HEK293 (cell line): ENCODE measurements at regions not wholly inside any gene's neighbourhood (a gene's known extent, or its start where the extent isn't known, plus 50 kb on each side); places are given as distances from the start of the nearest gene placed in this dataset.

Source experiments
- CTCF ChIA-PET: fragments of 350-600 bp; formaldehyde crosslinking; extraction: SDS; loops from one replicate; lab custom pipeline; 2021; ENCODE audit warnings: antibody characterized with exemption; lab: Yijun Ruan, JAX
- POLR2A ChIA-PET: fragments of 300-600 bp; formaldehyde crosslinking; extraction: SDS; loops from one replicate; lab custom pipeline; 2020; ENCODE audit warnings: antibody characterized with exemption, inconsistent platforms; lab: Yijun Ruan, JAX
- H3K27ac ChIP-seq: fragments of 200-500 bp; sonication (Bioruptor generic); 2 replicates; pipeline ENCODE4 v1.5.1; 2014; ENCODE audit warnings: low read depth, low read length, control low read depth, inconsistent platforms; ENCODE audit errors: extremely low read depth
- H3K36me3 ChIP-seq, 2 experiments: fragments of 200-500 bp in 1 of 2; sonication (Bioruptor generic) in 1 of 2; 1 replicate in 1 of 2; 2 replicates in 1 of 2; pipeline ENCODE4 v1.5.1; 2014 to 2017; ENCODE audit warnings: inconsistent platforms in 2 of 2, low read length in 2 of 2; ENCODE audit not compliant: control insufficient read depth in 2 of 2, insufficient read depth in 1 of 2
- H3K4me1 ChIP-seq: fragments of 200-500 bp; sonication (Bioruptor generic); 2 replicates; pipeline ENCODE4 v1.5.1; 2014; ENCODE audit warnings: mild to moderate bottlenecking, low read length, inconsistent platforms; ENCODE audit not compliant: control insufficient read depth, insufficient read depth
- H3K4me3 ChIP-seq: 2 replicates; pipeline ENCODE4 v1.5.1; 2011; ENCODE audit warnings: low read depth, mild to moderate bottlenecking, control low read depth, low read length, moderate library complexity
- H3K9me3 ChIP-seq: fragments of 200-500 bp; sonication (Bioruptor generic); 2 replicates; pipeline ENCODE4 v1.5.1; 2014; ENCODE audit warnings: low read depth, low read length, inconsistent platforms; ENCODE audit not compliant: control insufficient read depth, insufficient read depth
- EGR2 ChIP-seq: fragments of 450-650 bp; formaldehyde crosslinking; IDR thresholded peaks from 2 replicates; pipeline ENCODE4 v1.5.1; 2016; ENCODE audit warnings: low read depth, missing biosample characterization, missing genetic modification characterization
- ZBTB48 ChIP-seq: fragments of 450-650 bp; formaldehyde crosslinking; IDR thresholded peaks from 2 replicates; pipeline ENCODE4 v1.5.1; 2016; ENCODE audit warnings: missing biosample characterization, missing genetic modification characterization
- ZBTB7A ChIP-seq: fragments of 450-650 bp; formaldehyde crosslinking; IDR thresholded peaks from 2 replicates; pipeline ENCODE4 v1.5.1; 2016; ENCODE audit warnings: low read depth, missing biosample characterization, missing genetic modification characterization
- ZFHX2 ChIP-seq: fragments of 450-650 bp; formaldehyde crosslinking; conservative IDR thresholded peaks from 2 replicates; pipeline ENCODE4 v1.5.1; 2016; ENCODE audit warnings: missing biosample characterization, missing genetic modification characterization
- ZNF10 ChIP-seq: fragments of 450-650 bp; formaldehyde crosslinking; IDR thresholded peaks from 2 replicates; pipeline ENCODE4 v1.5.1; 2017; ENCODE audit warnings: missing biosample characterization, missing genetic modification characterization
- ZNF169 ChIP-seq: fragments of 450-650 bp; formaldehyde crosslinking; IDR thresholded peaks from 2 replicates; pipeline ENCODE4 v1.5.1; 2016; ENCODE audit warnings: missing biosample characterization, missing genetic modification characterization
- ZNF184 ChIP-seq: fragments of 450-650 bp; IDR thresholded peaks from 2 replicates; pipeline ENCODE4 v1.5.1; 2018; ENCODE audit warnings: missing biosample characterization, mild to moderate bottlenecking, missing genetic modification characterization
- ZNF221 ChIP-seq: fragments of 450-650 bp; formaldehyde crosslinking; IDR thresholded peaks from 2 replicates; pipeline ENCODE4 v1.5.1; 2017; ENCODE audit warnings: missing biosample characterization, missing genetic modification characterization, borderline replicate concordance
- ZNF24 ChIP-seq: fragments of 450-650 bp; formaldehyde crosslinking; IDR thresholded peaks from 2 replicates; pipeline ENCODE4 v1.5.1; 2016; ENCODE audit warnings: missing biosample characterization, missing genetic modification characterization
- ZNF521 ChIP-seq: fragments of 450-650 bp; formaldehyde crosslinking; IDR thresholded peaks from 2 replicates; pipeline ENCODE4 v1.5.1; 2017; ENCODE audit warnings: missing biosample characterization, mild to moderate bottlenecking, missing genetic modification characterization
- ZNF548 ChIP-seq: fragments of 450-650 bp; formaldehyde crosslinking; IDR thresholded peaks from 2 replicates; pipeline ENCODE4 v1.5.1; 2016; ENCODE audit warnings: missing biosample characterization, missing genetic modification characterization
- ZNF629 ChIP-seq: fragments of 450-650 bp; formaldehyde crosslinking; IDR thresholded peaks from 2 replicates; pipeline ENCODE4 v1.5.1; 2017; ENCODE audit warnings: missing biosample characterization, missing genetic modification characterization
- ZNF670 ChIP-seq: fragments of 450-650 bp; formaldehyde crosslinking; IDR thresholded peaks from 2 replicates; pipeline ENCODE4 v1.5.1; 2016; ENCODE audit warnings: missing biosample characterization, missing genetic modification characterization, low read depth
- ZSCAN30 ChIP-seq: fragments of 450-650 bp; IDR thresholded peaks from 2 replicates; pipeline ENCODE4 v1.5.1; 2018; ENCODE audit warnings: missing biosample characterization, mild to moderate bottlenecking, missing genetic modification characterization, moderate library complexity
- TF ChIP-seq, protein P1 (sequence below): fragments of 450-650 bp; formaldehyde crosslinking; IDR thresholded peaks from 2 replicates; pipeline ENCODE4 v1.5.1; 2016; ENCODE audit warnings: missing biosample characterization, missing genetic modification characterization
- TF ChIP-seq, protein P2 (sequence below): fragments of 450-650 bp; formaldehyde crosslinking; conservative IDR thresholded peaks from 2 replicates; pipeline ENCODE4 v1.5.1; 2016; ENCODE audit warnings: low read depth, missing biosample characterization, missing genetic modification characterization

DNA sequence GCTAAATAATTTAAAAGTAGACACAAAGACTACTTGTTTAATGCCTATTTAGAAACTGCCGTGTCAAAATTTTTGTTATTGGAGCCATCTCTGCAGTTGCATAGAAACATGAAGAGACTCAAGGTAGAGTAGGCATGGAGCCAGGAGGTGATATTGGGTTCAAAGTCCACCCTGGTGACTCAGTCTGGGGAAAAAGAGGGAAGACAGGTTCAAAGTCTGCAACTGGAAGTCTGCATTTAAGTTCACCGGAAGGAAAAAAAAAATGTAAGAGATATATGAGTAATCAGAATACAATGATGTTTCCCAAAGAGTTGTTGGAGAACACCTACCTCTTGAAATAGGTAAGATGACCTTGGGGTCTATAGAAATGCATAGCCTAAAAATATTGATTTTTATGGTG, 67.4 kb upstream of the QRFPR start:
- Histone ChIP-seq H3K36me3 (no peaks in the 10 kb centered on the region), H3K4me3 (no peak overlapping the region), H3K4me1 (no peaks in the 10 kb centered on the region), H3K9me3 (no peaks in the 10 kb centered on the region), H3K27ac (no peak overlapping the region)
- TF ChIP-seq ZNF548 (tag by site-specific recombination) (no peak), ZBTB7A (tag by site-specific recombination) (no peak), ZNF10 (tag by site-specific recombination) (no peak), ZNF24 (tag by site-specific recombination) (no peak), ZNF670 (tag by site-specific recombination) (no peak)
- TF ChIP-seq, protein P1, sequence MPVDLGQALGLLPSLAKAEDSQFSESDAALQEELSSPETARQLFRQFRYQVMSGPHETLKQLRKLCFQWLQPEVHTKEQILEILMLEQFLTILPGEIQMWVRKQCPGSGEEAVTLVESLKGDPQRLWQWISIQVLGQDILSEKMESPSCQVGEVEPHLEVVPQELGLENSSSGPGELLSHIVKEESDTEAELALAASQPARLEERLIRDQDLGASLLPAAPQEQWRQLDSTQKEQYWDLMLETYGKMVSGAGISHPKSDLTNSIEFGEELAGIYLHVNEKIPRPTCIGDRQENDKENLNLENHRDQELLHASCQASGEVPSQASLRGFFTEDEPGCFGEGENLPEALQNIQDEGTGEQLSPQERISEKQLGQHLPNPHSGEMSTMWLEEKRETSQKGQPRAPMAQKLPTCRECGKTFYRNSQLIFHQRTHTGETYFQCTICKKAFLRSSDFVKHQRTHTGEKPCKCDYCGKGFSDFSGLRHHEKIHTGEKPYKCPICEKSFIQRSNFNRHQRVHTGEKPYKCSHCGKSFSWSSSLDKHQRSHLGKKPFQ = no peak
- TF ChIP-seq, protein P2, sequence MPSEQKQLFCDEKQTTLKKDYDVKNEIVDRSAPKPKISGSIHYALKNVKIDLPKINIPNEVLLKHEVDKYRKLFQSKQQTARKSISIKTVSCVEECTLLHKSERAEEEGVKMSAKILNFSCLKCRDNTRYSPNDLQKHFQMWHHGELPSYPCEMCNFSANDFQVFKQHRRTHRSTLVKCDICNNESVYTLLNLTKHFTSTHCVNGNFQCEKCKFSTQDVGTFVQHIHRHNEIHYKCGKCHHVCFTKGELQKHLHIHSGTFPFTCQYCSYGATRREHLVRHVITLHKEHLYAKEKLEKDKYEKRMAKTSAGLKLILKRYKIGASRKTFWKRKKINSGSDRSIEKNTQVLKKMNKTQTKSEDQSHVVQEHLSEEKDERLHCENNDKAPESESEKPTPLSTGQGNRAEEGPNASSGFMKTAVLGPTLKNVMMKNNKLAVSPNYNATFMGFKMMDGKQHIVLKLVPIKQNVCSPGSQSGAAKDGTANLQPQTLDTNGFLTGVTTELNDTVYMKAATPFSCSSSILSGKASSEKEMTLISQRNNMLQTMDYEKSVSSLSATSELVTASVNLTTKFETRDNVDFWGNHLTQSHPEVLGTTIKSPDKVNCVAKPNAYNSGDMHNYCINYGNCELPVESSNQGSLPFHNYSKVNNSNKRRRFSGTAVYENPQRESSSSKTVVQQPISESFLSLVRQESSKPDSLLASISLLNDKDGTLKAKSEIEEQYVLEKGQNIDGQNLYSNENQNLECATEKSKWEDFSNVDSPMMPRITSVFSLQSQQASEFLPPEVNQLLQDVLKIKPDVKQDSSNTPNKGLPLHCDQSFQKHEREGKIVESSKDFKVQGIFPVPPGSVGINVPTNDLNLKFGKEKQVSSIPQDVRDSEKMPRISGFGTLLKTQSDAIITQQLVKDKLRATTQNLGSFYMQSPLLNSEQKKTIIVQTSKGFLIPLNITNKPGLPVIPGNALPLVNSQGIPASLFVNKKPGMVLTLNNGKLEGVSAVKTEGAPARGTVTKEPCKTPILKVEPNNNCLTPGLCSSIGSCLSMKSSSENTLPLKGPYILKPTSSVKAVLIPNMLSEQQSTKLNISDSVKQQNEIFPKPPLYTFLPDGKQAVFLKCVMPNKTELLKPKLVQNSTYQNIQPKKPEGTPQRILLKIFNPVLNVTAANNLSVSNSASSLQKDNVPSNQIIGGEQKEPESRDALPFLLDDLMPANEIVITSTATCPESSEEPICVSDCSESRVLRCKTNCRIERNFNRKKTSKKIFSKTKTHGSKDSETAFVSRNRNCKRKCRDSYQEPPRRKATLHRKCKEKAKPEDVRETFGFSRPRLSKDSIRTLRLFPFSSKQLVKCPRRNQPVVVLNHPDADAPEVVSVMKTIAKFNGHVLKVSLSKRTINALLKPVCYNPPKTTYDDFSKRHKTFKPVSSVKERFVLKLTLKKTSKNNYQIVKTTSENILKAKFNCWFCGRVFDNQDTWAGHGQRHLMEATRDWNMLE (tag by site-specific recombination) = no peak
- ChIA-PET POLR2A (no interaction called here), CTCF (interaction anchor here (2.2 kb wide), 1 partner anchor 14 kb away, joined by 9 read pairs; no protein-coding TSS in a partner anchor)

DNA sequence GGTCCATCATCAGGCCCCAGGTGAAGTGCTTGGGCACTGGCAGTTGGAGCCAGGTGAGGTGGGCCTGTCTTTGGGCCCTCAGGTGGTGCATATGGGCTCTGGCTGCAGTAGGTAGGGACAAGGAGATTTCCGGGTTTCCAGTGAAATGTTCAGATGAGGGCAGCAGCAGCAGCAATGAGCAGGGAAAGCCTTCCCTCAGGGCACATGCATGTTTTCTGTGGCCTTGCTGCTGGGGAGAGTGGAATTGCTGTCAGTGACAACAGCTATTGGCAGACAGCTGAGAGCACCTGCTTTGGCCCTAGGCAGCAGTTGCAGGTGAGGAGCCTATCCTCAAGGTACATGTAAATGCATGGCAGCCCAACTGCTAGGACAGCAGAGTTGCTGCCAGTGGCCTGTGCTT, 58.9 kb upstream of the QRFPR start:
- Histone ChIP-seq H3K9me3 (no peaks in the 10 kb centered on the region), H3K27ac (no peak overlapping the region), H3K4me1 (no peaks in the 10 kb centered on the region), H3K4me3 (no peak overlapping the region), H3K36me3 (no peaks in the 10 kb centered on the region)
- TF ChIP-seq EGR2 (tag by site-specific recombination) = no peak
- TF ChIP-seq ZNF221 = no peak
- no peak for TF ChIP-seq ZNF169 (tag by site-specific recombination)
- no peak for TF ChIP-seq ZBTB48 (tag by site-specific recombination)
- TF ChIP-seq ZNF629 (tag by site-specific recombination) = no peak
- no peak for TF ChIP-seq ZFHX2
- TF ChIP-seq ZNF184 = no peak
- no peak for TF ChIP-seq ZNF521
- TF ChIP-seq ZSCAN30 (tag by site-specific recombination) = no peak
- CTCF ChIA-PET = interaction anchor here (0.6 kb wide), 1 partner anchor 311 kb away, joined by 3 read pairs; no protein-coding TSS in a partner anchor
- POLR2A ChIA-PET = no interaction called here
